Body of pancreas (tissue), 4 donors: ENCODE measurements at regions not wholly inside any gene's neighbourhood (a gene's known extent, or its start where the extent isn't known, plus 50 kb on each side); places are given as distances from the start of the nearest gene placed in this dataset.
"Not testable (repeated sequence)": the region's sequence is repeated elsewhere in the genome, so short reads cannot be mapped to it uniquely, and the experiment has no call there.

ENCODE experiments used
- ATAC-seq: fragments of 150-250 bp; one replicate; pipeline ENCODE4 v1.9.1; 2016
- DNase-seq, 4 donors: peaks; one replicate each; pipeline ENCODE4 v3.0.0-alpha.2; 2019
- H3K27ac ChIP-seq, 4 donors: fragments of 200-600 bp; sonication (generic); 1 replicate in 3 of 4; 2 replicates in 1 of 4; pipeline versions ENCODE4 v1.5.1 to v1.6.1; 2016 to 2019; ENCODE audit warnings: mild to moderate bottlenecking in 1 of 4, mixed read lengths in 1 of 4, moderate library complexity in 1 of 4
- H3K27me3 ChIP-seq, 2 donors: fragments of 200-600 bp; sonication (generic); one replicate each; pipeline ENCODE4 v1.6.0; 2016; ENCODE audit warnings: mild to moderate bottlenecking in 1 of 2
- H3K36me3 ChIP-seq, 2 donors: fragments of 200-600 bp; sonication (generic); replicated peaks in 1 of 2; 2 replicates each; pipeline ENCODE4 v1.5.1; 2016; ENCODE audit warnings: low read depth in 2 of 2; ENCODE audit not compliant: insufficient read depth in 1 of 2
- H3K4me1 ChIP-seq: fragments of 200-600 bp; sonication (generic); one replicate; pipeline ENCODE4 v1.6.0; 2016
- H3K4me3 ChIP-seq, 2 donors: fragments of 200-600 bp; sonication (generic); 1 replicate in 1 of 2; 2 replicates in 1 of 2; pipeline ENCODE4 v1.5.1; 2016 to 2019
- H3K9me3 ChIP-seq, 3 donors: fragments of 200-600 bp; sonication (generic); 1 replicate in 2 of 3; 2 replicates in 1 of 3; pipeline ENCODE4 v1.5.1; 2016
- POLR2A ChIP-seq, 3 donors: fragments of 450-650 bp; IDR thresholded peaks; one replicate each; pipeline ENCODE4 v1.6.1; 2016; ENCODE audit warnings: antibody characterized with exemption in 3 of 3, mild to moderate bottlenecking in 2 of 3
- WGBS, 2 donors: methylation state at CpG; one replicate each; pipeline ENCODE4 v1.1.5; 2017; 5-methylcytosine and 5-hydroxymethylcytosine counted together
- intact Hi-C: fragments of 100-400 bp; cut with DNase I; formaldehyde crosslinking; loops from one replicate; pipeline ENCODE4 v1.15.1; 2023
- TF ChIP-seq, protein P1 (sequence below), 7 experiments: fragments of 450-650 bp in 4 of 7; fragments of 200-600 bp in 3 of 7; sonication (generic) in 3 of 7; IDR thresholded peaks; one replicate each; pipeline ENCODE4 v1.5.1; 2016 to 2019; ENCODE audit warnings: antibody characterized with exemption in 7 of 7

DNA sequence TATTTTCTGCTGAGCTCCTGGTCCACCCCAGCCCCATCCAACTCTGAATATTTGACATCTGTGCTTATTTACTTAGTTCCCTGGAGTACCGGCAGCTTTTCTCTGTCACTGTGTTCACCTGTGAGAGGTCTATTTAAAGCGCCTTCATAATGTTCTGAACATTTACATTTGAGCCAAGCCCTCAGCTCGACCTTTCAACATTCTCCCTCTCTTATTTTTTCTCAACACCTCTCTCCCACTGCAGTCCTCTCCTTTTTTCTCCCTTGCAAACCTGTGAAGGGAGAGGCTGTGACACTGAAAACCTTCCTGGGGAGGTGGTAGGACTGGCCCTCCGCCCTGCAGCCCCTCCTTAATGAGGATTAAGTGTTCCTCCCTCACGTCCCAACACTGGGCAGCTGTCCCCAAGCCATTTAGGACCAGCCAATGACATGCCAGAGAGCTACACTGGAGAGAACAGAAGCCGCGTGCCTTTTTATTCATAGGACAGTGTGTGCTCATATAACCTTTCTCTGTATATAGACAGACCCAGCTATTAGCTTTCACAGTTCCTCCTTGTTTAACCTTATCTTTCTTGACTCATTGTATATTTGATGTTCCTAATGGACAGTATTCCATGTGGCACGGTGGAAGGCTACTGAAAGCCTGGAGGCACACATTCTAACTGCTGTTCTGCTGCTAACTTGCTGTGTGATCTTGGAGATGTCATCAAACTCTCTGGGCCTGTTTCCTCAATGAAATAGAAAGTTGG is 134.8 kb downstream of the NUFIP1 start:
- Histone ChIP-seq H3K4me1 (peaks cover 83% of the 10 kb centered on the region), H3K4me3 (no peak overlapping the region), H3K27ac (peak overlapping the region; percentile 90 to 98 (median 94)), H3K9me3 (no peaks in the 10 kb centered on the region), H3K27me3 (no peaks in the 10 kb centered on the region), H3K36me3 (no peaks in the 10 kb centered on the region)
- WGBS, 2 donors: 6 to 20% methylated on average over 8 of the region's 8 CpGs
- peak; percentile 83 for ATAC-seq
- DNase-seq: peak; percentile 75 to 89 (median 82)
- TF ChIP-seq POLR2A (IDR thresholded peaks at IDR 0.05): peak in 2 of 3 donors; percentile 68 to 72
- TF ChIP-seq, protein P1, sequence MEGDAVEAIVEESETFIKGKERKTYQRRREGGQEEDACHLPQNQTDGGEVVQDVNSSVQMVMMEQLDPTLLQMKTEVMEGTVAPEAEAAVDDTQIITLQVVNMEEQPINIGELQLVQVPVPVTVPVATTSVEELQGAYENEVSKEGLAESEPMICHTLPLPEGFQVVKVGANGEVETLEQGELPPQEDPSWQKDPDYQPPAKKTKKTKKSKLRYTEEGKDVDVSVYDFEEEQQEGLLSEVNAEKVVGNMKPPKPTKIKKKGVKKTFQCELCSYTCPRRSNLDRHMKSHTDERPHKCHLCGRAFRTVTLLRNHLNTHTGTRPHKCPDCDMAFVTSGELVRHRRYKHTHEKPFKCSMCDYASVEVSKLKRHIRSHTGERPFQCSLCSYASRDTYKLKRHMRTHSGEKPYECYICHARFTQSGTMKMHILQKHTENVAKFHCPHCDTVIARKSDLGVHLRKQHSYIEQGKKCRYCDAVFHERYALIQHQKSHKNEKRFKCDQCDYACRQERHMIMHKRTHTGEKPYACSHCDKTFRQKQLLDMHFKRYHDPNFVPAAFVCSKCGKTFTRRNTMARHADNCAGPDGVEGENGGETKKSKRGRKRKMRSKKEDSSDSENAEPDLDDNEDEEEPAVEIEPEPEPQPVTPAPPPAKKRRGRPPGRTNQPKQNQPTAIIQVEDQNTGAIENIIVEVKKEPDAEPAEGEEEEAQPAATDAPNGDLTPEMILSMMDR (IDR thresholded peaks at IDR 0.05): peak in 1 of 7 experiments; percentile 4
- intact Hi-C loops: no loop called here

DNA sequence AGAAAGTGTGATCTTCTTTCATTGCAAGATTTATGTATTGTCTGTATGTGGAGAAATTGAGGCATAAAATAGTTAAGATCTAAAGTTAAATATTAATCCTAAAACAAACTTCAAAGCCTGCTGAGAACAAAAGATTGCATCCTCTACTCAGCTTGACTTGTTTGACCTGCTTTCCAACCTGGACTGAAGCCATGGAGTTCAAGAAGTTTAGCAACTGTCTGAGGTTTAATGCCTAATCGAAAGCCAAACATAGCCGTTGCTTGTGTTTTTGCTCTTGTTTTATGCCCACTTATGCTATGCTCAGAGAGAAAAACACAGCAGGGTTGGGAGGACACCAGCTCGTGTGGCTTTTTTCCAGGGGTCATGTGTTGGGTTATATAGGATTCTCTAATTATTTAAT is 135.6 kb downstream of the NUFIP1 start:
- peak overlapping the region; percentile 90 to 98 (median 94) for H3K27ac ChIP-seq
- H3K4me1 ChIP-seq: peaks cover 91% of the 10 kb centered on the region
- DNase-seq: peak; percentile 80 to 94 (median 90)
- H3K36me3 ChIP-seq: no peaks in the 10 kb centered on the region
- H3K4me3 ChIP-seq: no peak overlapping the region
- ATAC-seq: peak; percentile 78
- no peaks in the 10 kb centered on the region for H3K9me3 ChIP-seq
- WGBS, 2 donors: 2 to 14% methylated on average over 3 of the region's 3 CpGs
- no peaks in the 10 kb centered on the region for H3K27me3 ChIP-seq
- intact Hi-C loops: no loop called here
- TF ChIP-seq POLR2A (IDR thresholded peaks at IDR 0.05): no peak
- TF ChIP-seq, protein P1 (IDR thresholded peaks at IDR 0.05): no peak

DNA sequence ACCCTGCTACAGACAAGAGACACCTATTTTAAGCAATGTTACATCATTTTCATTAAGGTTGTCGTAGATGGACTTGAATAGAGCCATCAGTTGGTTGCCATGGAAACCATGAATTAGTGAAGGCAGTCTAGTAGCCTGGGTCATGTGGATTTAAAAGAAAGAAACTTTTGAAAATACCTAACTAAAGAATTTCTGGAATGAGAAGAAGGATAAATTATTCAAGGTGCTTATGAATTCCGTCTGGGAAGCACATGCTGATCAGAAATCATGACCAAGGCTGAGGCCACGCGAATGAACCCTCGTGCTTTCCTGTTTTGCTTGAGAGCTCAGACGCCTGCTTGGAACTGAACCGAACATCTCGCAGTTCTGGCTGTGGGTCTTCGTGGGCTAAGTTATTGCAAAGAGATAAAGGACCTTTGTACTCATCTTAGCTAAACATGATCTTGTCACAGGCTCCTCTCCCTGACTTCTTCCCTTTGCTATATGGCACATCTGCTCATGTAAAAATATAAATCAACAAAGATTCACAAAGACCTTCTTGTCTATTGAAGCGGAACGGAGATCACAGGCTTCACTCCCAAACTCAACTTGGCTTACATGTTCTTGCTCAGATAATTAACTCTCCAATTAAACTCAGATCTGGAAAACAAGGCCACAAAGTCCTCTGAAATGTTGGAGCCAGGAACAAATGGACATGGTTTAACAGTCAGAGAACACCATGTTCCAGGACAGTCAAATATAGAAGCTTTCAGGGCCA is 140.2 kb downstream of the NUFIP1 start:
- Histone ChIP-seq H3K36me3 (no peaks in the 10 kb centered on the region), H3K27me3 (no peaks in the 10 kb centered on the region), H3K27ac (peak overlapping the region; percentile 24 to 52 (median 44)), H3K9me3 (no peaks in the 10 kb centered on the region), H3K4me1 (peaks cover 55% of the 10 kb centered on the region), H3K4me3 (no peak overlapping the region)
- ATAC-seq (no peak), DNase-seq (no peak)
- no peak for TF ChIP-seq POLR2A (IDR thresholded peaks at IDR 0.05)
- TF ChIP-seq, protein P1 (IDR thresholded peaks at IDR 0.05): no peak
- WGBS, 2 donors: 63 to 86% methylated on average over 11 of the region's 11 CpGs
- intact Hi-C loops: no loop called here

DNA sequence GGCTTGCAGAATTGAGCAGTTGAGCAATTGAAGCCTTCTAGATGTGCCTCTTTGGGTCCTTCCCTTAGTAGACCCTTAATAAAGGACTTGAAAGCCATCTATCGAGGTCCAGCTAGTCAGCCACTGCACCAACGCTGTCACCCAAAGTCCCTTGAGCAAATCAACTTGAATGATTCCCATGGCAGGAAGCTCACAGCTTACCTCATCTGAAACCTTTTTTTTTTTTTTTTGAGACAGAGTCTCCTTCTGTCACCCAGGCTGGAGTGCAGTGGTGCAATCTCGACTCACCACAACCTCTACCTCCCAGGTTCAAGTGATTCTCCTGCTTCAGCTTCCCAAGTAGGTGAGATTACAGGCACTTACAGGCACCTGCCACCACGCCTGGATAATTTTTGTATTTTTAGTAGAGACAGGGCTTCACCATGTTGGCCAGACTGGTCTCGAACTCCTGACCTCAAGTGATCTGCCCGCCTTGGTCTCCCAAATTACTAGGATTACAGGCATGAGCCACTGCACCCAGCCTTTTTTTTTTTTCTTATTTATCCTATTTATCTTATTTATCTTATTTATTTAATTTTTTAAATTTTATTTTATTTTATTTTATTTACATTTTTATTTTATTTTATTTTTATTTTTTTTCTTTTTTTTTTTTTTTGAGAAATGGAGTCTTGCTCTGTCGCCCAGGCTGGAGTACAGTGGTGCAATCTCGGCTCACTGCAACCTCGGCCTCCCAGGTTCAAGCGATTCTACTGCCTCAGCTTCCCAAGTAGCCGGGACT is 143.8 kb downstream of the NUFIP1 start:
- H3K9me3 ChIP-seq, H3K27ac ChIP-seq, H3K36me3 ChIP-seq, ATAC-seq, H3K4me3 ChIP-seq, intact Hi-C loops, H3K27me3 ChIP-seq, DNase-seq: not testable (repeated sequence)
- WGBS, 2 donors: 86 to 91% methylated on average over 10 to 11 of the region's 11 CpGs
- peaks cover 31% of the 10 kb centered on the region for H3K4me1 ChIP-seq

DNA sequence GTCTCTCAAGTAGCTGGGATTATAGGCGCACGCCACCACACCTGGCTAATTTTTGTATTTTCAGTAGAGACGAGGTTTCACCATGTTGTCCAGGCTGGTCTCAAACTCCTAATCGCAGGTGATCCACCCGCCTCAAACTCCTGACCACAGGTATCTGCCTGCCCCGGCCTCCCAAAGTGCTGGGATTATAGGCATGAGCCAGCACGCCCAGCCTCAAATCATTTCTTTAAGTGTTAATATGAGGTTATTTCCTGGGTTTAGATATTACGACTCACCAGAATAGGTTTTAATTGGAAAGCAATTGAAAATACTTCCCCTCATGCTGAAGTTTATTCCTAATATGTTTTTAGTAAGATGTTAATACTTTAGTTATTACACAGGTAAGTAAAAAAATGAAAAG is 144.5 kb downstream of the NUFIP1 start:
- TF ChIP-seq POLR2A (IDR thresholded peaks at IDR 0.05): no peak
- TF ChIP-seq, protein P1 (IDR thresholded peaks at IDR 0.05): no peak
- Histone ChIP-seq H3K27ac (no peak overlapping the region), H3K27me3 (no peaks in the 10 kb centered on the region), H3K36me3 (no peaks in the 10 kb centered on the region), H3K9me3 (no peaks in the 10 kb centered on the region), H3K4me3 (no peak overlapping the region), H3K4me1 (peaks cover 24% of the 10 kb centered on the region)
- 93 to 95% methylated on average over 8 of the region's 8 CpGs for WGBS, 2 donors
- no peak for ATAC-seq
- no peak for DNase-seq
- intact Hi-C loops: no loop called here
